Superior temporal gyrus (tissue), 1 donor: ENCODE measurements at regions not wholly inside any gene's neighbourhood (a gene's known extent, or its start where the extent isn't known, plus 50 kb on each side); places are given as distances from the start of the nearest gene placed in this dataset.

Experiments
- DNase-seq: peaks from one replicate; pipeline ENCODE4 v3.0.0-alpha.2; 2016; ENCODE audit errors: extremely low spot score

DNA sequence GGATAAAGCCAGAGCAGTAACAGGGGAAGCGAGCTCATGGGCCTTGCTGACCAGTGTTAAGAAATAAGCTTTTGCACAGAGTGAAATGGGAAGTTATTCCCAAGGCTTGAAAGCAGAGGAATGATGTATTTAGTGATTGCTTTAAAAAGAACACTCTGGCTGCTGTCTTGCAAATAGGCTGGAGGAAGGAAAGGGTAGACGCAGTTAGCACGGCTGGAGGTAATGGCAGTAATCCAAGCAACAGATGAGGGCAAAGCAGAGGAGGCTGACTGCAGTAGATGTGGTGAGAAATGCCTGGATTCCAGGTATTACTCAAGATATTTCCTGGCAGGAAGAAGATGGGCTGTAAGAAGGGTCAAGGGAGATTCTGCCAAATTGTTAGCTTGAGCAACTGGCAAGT lies 1342.3 kb upstream of the AGA start:
- no peak for DNase-seq

DNA sequence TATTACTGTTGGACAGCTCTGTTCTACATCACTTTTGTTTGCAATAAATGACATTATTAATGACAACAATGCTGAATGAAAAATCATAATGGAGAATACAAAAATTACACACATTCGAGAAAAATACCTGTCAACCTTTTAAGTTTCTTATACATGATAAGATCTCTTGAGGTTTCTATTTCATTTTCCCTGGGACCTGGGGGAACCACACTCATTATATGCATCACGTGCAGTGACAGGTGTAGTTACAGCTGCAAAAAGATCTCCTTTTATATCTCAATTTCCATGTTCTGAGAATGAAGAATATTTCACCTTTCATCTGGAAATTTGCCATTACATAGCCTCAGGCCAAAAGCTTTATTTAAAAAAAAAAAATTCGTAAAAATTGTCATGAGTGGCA lies 1347.0 kb upstream of the AGA start:
- DNase-seq = no peak

DNA sequence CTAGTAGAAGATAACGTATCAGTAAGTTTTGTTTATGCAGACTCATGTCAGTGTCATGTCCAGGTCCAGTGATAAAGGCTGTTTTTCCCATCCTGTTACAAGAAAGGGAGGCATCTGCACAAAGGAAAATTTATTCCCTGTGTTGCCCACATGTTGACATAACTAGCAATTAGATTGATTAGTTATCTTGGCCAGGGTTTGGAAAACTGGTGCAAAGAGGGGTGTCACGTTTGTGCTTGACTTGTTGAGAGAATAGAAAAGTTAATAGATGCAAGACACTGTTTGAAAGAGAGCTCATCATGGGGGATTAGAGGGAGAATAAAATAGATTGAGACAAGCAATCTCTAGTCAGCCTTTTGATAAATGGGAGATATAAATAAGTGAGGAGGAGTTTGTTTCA lies 1357.0 kb upstream of the AGA start:
- no peak for DNase-seq

DNA sequence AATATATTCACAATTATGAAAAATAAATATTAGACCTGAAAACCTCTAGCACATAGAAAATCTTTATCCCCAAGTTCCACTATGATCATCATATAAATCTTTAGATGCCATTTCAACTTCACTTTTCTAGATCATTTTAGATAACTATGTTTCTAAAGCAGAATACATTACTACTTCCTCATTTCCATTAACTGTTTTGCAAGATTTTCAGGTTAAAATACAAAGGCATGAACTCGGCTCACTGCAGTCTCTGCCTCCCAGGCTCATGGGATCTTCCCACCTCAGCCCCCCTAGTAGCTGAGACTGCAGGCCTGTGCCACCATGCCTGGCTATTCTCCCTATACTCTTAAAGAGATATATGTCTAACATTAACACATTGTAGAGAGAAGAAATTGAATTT lies 1365.9 kb upstream of the AGA start:
- no peak for DNase-seq

DNA sequence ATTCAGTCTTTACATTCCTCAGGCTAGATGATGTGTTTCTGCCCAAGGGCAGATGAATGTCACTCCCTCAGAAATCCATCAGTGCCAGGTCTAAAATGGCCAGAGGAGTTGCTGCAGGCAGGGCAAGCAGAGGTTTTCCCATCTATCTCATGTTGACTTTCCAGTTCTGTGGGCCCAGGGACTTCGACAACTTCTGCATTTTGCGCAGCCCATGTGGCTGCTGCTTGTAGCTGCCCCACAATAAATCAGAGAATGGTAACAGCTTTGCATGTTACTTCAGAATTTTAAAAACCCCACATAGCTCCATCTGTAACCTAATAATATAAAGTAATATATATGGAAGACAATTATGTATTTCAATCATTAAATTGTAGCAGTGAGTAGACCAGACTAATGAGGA lies 1367.7 kb upstream of the AGA start:
- DNase-seq = no peak

GRCh38 chr4:178811356-178811755 lies 1369.1 kb upstream of the AGA start:
- DNase-seq = no peak

DNA sequence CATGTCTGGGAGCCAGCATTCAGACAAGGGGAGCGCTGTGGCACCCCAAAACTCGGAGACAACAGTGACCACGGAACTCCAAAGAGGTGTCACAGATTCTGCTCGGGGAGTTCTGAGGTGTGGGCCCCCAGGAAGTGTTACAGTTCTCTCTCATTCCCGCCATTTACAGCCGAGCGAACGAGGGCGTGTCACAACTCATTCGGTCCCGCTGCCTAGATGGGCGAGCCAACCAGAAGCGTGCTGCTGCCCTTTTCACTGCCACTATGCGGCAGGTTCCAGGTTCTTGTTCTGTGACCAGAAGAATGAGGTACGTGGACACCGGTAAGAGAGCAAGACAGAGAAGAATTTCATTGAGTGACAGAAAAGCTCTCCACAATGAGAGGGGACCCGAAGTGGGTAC lies 1370.6 kb upstream of the AGA start:
- DNase-seq = no peak

DNA sequence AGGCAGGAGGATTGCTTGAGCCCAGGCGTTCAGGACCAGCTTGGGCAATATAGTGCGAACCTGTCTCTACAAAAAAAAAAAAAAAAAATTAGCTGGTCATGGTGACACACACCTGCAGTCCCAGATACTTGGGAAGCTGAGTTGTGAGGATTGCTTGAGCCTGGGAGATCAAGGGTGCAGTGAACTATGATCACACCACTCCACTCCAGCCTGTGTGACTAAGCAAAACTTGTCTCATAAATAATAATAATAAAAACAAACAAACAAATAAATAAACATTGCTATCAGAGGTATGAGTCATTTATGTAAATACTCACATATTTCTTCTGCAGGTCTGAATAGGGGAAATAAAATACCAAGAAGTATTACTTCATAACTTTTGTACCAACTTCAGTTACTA lies 1372.7 kb upstream of the AGA start:
- no peak for DNase-seq

GRCh38 chr4:178823673-178824295 lies 1381.5 kb upstream of the AGA start:
- no peak for DNase-seq

GRCh38 chr4:178836865-178837264 lies 1394.6 kb upstream of the AGA start:
- no peak for DNase-seq

DNA sequence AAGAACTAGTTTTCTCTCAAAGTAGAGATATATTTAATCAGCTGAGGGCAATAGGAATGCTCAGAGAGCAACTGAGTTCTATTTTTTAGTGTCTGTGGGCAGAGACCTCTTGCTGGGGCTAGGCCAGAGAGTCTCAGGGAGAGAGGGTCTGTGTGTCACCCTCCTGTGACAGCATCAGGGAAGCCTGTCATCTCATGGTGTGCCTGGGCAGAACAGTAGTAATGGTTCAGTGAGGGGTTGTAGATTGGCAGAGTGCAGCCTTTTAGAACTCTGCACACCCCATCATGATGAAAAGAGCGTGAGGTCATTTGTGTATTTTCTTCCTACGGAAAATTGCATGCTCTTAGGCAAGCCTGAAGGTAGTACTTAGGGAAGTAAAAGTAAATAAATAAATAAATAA lies 1396.5 kb upstream of the AGA start:
- no peak for DNase-seq

DNA sequence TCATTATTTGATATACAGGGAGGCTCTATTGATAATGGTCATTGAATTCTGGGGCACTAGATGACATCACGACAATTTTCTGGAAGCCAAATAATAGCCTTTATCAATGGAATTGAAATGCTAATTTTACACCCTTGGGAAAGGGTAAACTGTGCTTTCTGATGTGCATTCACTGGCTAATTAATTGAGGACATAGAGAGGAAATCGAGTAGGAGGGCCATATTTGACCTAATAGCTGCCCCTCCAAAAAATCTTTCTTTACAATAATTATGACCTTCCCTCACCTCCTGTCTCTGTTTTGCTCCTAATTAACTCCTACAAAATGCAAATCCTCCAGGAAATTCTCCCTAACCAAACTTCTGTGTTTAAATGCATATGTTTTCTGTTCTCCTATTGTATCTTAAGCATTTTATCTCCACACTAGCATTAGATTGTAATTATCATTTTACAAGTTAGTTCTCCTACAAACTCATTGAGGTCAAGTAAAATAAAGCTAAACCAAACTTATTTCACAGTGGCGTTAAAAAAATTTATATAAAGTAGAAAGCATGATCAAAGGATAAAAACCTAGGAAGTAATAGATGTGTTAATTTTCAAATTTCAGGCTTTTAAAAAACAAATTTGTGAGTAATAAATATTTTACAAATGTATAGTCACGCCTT lies 1414.0 kb upstream of the AGA start:
- no peak for DNase-seq

- no peak for DNase-seq
These were observed 1429.2 kb upstream of the AGA start for GRCh38 chr4:178871476-178871875.

DNA sequence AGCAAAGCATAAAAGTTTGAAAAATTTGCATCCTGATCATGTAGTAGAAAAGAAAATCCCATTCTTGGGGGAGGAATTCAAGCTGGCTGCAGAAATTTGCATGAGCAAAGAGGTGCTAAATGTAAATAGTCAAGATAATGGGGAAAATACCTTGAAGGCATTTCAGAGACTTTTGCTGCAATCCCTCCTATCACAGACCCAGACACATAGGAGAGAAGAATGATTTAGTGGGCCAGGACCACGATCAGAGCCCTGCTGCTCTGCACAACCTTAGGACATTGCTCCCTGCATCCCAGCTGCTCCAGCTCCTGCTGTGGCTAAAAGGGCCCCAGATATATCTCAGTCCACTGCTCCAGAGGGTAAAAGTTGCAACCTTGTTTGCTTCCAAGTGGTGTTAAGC lies 1439.7 kb upstream of the AGA start:
- DNase-seq = no peak

GRCh38 chr4:178894126-178894525 lies 1451.9 kb upstream of the AGA start:
- no peak for DNase-seq

- DNase-seq = no peak
These were observed 1456.8 kb upstream of the AGA start for GRCh38 chr4:178899084-178899483.

DNA sequence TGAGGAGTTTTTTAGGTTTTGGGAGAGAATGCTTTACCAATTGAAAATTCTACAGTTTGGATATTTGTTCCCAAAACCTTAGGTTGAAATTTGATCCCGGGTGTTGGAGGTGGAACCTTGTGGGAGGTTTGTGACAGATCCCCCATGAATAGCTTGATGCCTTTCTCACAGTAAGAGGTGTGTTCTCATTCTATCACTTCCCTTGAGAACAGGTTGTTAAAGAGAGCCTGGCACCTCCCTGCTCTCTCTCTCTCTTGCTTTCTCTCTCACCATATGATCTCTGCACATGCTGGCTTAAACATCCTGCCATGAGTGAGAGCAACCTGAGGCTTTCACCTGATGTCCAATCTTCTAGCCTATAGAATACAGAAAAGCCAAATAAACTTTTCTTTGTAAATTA lies 1475.5 kb upstream of the AGA start:
- DNase-seq = no peak

GRCh38 chr4:178937130-178937529 lies 1494.9 kb upstream of the AGA start:
- no peak for DNase-seq

GRCh38 chr4:178941975-178942374 lies 1499.7 kb upstream of the AGA start:
- no peak for DNase-seq

- no peak for DNase-seq
These were observed 1511.3 kb upstream of the AGA start for GRCh38 chr4:178953447-178954120.

GRCh38 chr4:178955614-178956013 lies 1513.4 kb upstream of the AGA start:
- DNase-seq = no peak

DNA sequence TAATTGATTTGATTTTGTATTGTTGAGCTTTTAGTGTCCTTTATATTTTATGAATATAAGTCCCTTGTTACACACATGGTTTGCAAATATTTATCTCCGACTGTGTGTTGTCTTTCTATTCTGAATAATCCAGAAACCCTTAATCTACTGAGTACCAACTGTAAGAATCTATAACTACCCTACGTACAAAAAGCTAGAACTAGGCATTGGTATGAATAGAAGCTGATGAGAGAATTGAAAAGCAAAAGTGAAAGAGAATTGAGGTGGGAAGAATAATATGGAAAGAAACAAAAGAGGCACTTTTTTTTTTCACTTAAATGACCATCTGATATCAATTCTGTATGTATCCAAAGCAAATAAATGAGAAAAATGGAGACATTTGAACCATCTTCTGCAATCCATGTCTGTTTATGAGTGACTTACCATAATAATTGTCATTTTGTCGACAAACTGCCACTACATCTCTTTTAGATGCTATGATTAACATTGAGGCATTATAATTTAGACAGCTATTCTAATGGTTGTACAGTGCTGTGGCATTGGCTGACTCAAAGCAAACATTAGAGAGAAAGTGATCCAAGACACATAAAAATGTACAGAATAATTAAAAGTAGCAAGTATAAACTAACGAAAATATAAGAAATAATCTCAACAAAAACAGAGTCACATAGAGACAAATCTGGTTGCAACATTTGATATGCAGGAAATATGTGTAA lies 1516.6 kb upstream of the AGA start:
- DNase-seq = no peak
